ENCODE measurements at regions not wholly inside any gene's neighbourhood (a gene's known extent, or its start where the extent isn't known, plus 50 kb on each side); places are given as distances from the start of the nearest gene placed in this dataset.

- Histone ChIP-seq H3K36me3 (ENCODE audit: insufficient read depth, low read length) (no peaks in the 10 kb centered on the region), H3K27me3 (ENCODE audit: insufficient read depth, low read length) (no peaks in the 10 kb centered on the region), H3K9ac (ENCODE audit: low read depth, low read length) (no peak overlapping the region), H3K4me3 (ENCODE audit: low read length) (no peak overlapping the region), H3K27ac (ENCODE audit: low read depth, low read length) (no peak overlapping the region), H3K4me1 (ENCODE audit: insufficient read depth, low read length) (peaks cover 6% of the 10 kb centered on the region), H3K9me3 (ENCODE audit: insufficient read depth, low read depth, low read length) (peaks cover 3% of the 10 kb centered on the region; the same call in 1 of the 2 replicates)
Measured at GRCh38 chr1:96290801-96291200, 430.8 kb upstream of the PTBP2 start.

- 96% methylated on average over 2 of the region's 2 CpGs for WGBS
- H3K9ac ChIP-seq (ENCODE audit: low read depth, low read length), result no peak overlapping the region
- H3K4me3 ChIP-seq (ENCODE audit: low read length), result no peak overlapping the region
- H3K27me3 ChIP-seq (ENCODE audit: insufficient read depth, low read length), result no peaks in the 10 kb centered on the region
- H3K36me3 ChIP-seq (ENCODE audit: insufficient read depth, low read length), result no peaks in the 10 kb centered on the region
- no peak overlapping the region for H3K27ac ChIP-seq (ENCODE audit: low read depth, low read length)
- H3K9me3 ChIP-seq (ENCODE audit: insufficient read depth, low read depth, low read length), result peaks cover 3% of the 10 kb centered on the region; the same call in 1 of the 2 replicates
- H3K4me1 ChIP-seq (ENCODE audit: insufficient read depth, low read length), result peaks cover 6% of the 10 kb centered on the region
Measured at GRCh38 chr1:96291468-96291867, 430.1 kb upstream of the PTBP2 start.

GRCh38 chr1:96292141-96292540 lies 429.4 kb upstream of the PTBP2 start:
- Histone ChIP-seq H3K27ac (ENCODE audit: low read depth, low read length) (no peak overlapping the region), H3K9ac (ENCODE audit: low read depth, low read length) (no peak overlapping the region), H3K27me3 (ENCODE audit: insufficient read depth, low read length) (no peaks in the 10 kb centered on the region), H3K9me3 (ENCODE audit: insufficient read depth, low read depth, low read length) (peaks cover 3% of the 10 kb centered on the region; the same call in 1 of the 2 replicates), H3K4me1 (ENCODE audit: insufficient read depth, low read length) (peaks cover 6% of the 10 kb centered on the region), H3K36me3 (ENCODE audit: insufficient read depth, low read length) (no peaks in the 10 kb centered on the region), H3K4me3 (ENCODE audit: low read length) (no peak overlapping the region)
- 100% methylated on average over 1 of the region's 2 CpGs for WGBS

GRCh38 chr1:96296991-96297390 lies 424.6 kb upstream of the PTBP2 start:
- Histone ChIP-seq H3K4me3 (ENCODE audit: low read length) (no peak overlapping the region), H3K27me3 (ENCODE audit: insufficient read depth, low read length) (no peaks in the 10 kb centered on the region), H3K9me3 (ENCODE audit: insufficient read depth, low read depth, low read length) (no peaks in the 10 kb centered on the region), H3K36me3 (ENCODE audit: insufficient read depth, low read length) (no peaks in the 10 kb centered on the region), H3K9ac (ENCODE audit: low read depth, low read length) (no peak overlapping the region), H3K27ac (ENCODE audit: low read depth, low read length) (no peak overlapping the region), H3K4me1 (ENCODE audit: insufficient read depth, low read length) (no peaks in the 10 kb centered on the region)
- 100% methylated on average over 2 of the region's 2 CpGs for WGBS

GRCh38 chr1:96306809-96307560 lies 414.6 kb upstream of the PTBP2 start:
- no peak overlapping the region for H3K9ac ChIP-seq (ENCODE audit: low read depth, low read length)
- no peaks in the 10 kb centered on the region for H3K9me3 ChIP-seq (ENCODE audit: insufficient read depth, low read depth, low read length)
- no peak overlapping the region for H3K4me3 ChIP-seq (ENCODE audit: low read length)
- H3K27ac ChIP-seq (ENCODE audit: low read depth, low read length), result no peak overlapping the region
- H3K36me3 ChIP-seq (ENCODE audit: insufficient read depth, low read length), result no peaks in the 10 kb centered on the region
- no peaks in the 10 kb centered on the region for H3K27me3 ChIP-seq (ENCODE audit: insufficient read depth, low read length)
- 83% methylated on average over 6 of the region's 7 CpGs for WGBS
- no peaks in the 10 kb centered on the region for H3K4me1 ChIP-seq (ENCODE audit: insufficient read depth, low read length)

- Histone ChIP-seq H3K4me1 (ENCODE audit: insufficient read depth, low read length) (no peaks in the 10 kb centered on the region), H3K27ac (ENCODE audit: low read depth, low read length) (no peak overlapping the region), H3K4me3 (ENCODE audit: low read length) (no peak overlapping the region), H3K9ac (ENCODE audit: low read depth, low read length) (no peak overlapping the region), H3K36me3 (ENCODE audit: insufficient read depth, low read length) (no peaks in the 10 kb centered on the region), H3K27me3 (ENCODE audit: insufficient read depth, low read length) (no peaks in the 10 kb centered on the region), H3K9me3 (ENCODE audit: insufficient read depth, low read depth, low read length) (no peaks in the 10 kb centered on the region)
- 92% methylated on average over 5 of the region's 5 CpGs for WGBS
Measured at GRCh38 chr1:96308314-96308713, 413.3 kb upstream of the PTBP2 start.

GRCh38 chr1:96309783-96310182 lies 411.8 kb upstream of the PTBP2 start:
- Histone ChIP-seq H3K4me1 (ENCODE audit: insufficient read depth, low read length) (no peaks in the 10 kb centered on the region), H3K9ac (ENCODE audit: low read depth, low read length) (no peak overlapping the region), H3K9me3 (ENCODE audit: insufficient read depth, low read depth, low read length) (no peaks in the 10 kb centered on the region), H3K4me3 (ENCODE audit: low read length) (no peak overlapping the region), H3K36me3 (ENCODE audit: insufficient read depth, low read length) (no peaks in the 10 kb centered on the region), H3K27ac (ENCODE audit: low read depth, low read length) (no peak overlapping the region), H3K27me3 (ENCODE audit: insufficient read depth, low read length) (no peaks in the 10 kb centered on the region)
- WGBS, result no CpG with 5 or more reads among the region's 1 CpG

GRCh38 chr1:96313216-96313615 lies 408.4 kb upstream of the PTBP2 start:
- H3K27ac ChIP-seq (ENCODE audit: low read depth, low read length), result no peak overlapping the region
- H3K4me3 ChIP-seq (ENCODE audit: low read length), result no peak overlapping the region
- H3K9ac ChIP-seq (ENCODE audit: low read depth, low read length), result no peak overlapping the region
- no peaks in the 10 kb centered on the region for H3K27me3 ChIP-seq (ENCODE audit: insufficient read depth, low read length)
- no peaks in the 10 kb centered on the region for H3K4me1 ChIP-seq (ENCODE audit: insufficient read depth, low read length)
- WGBS, result no CpG with 5 or more reads among the region's 1 CpG
- no peaks in the 10 kb centered on the region for H3K36me3 ChIP-seq (ENCODE audit: insufficient read depth, low read length)
- no peaks in the 10 kb centered on the region for H3K9me3 ChIP-seq (ENCODE audit: insufficient read depth, low read depth, low read length)

- Histone ChIP-seq H3K4me3 (ENCODE audit: low read length) (no peak overlapping the region), H3K27ac (ENCODE audit: low read depth, low read length) (no peak overlapping the region), H3K9me3 (ENCODE audit: insufficient read depth, low read depth, low read length) (no peaks in the 10 kb centered on the region), H3K9ac (ENCODE audit: low read depth, low read length) (no peak overlapping the region), H3K4me1 (ENCODE audit: insufficient read depth, low read length) (no peaks in the 10 kb centered on the region), H3K36me3 (ENCODE audit: insufficient read depth, low read length) (no peaks in the 10 kb centered on the region), H3K27me3 (ENCODE audit: insufficient read depth, low read length) (no peaks in the 10 kb centered on the region)
- 93% methylated on average over 3 of the region's 4 CpGs for WGBS
Measured at GRCh38 chr1:96329121-96329520, 392.5 kb upstream of the PTBP2 start.

GRCh38 chr1:96331596-96331995 lies 390.0 kb upstream of the PTBP2 start:
- Histone ChIP-seq H3K27me3 (ENCODE audit: insufficient read depth, low read length) (no peaks in the 10 kb centered on the region), H3K36me3 (ENCODE audit: insufficient read depth, low read length) (no peaks in the 10 kb centered on the region), H3K27ac (ENCODE audit: low read depth, low read length) (no peak overlapping the region), H3K9me3 (ENCODE audit: insufficient read depth, low read depth, low read length) (no peaks in the 10 kb centered on the region), H3K4me1 (ENCODE audit: insufficient read depth, low read length) (no peaks in the 10 kb centered on the region), H3K9ac (ENCODE audit: low read depth, low read length) (no peak overlapping the region), H3K4me3 (ENCODE audit: low read length) (no peak overlapping the region)
- WGBS, result 87% methylated on average over 3 of the region's 3 CpGs

- WGBS, result 77% methylated on average over 3 of the region's 4 CpGs
- H3K27me3 ChIP-seq (ENCODE audit: insufficient read depth, low read length), result no peaks in the 10 kb centered on the region
- H3K9ac ChIP-seq (ENCODE audit: low read depth, low read length), result no peak overlapping the region
- no peaks in the 10 kb centered on the region for H3K36me3 ChIP-seq (ENCODE audit: insufficient read depth, low read length)
- 0 out of 2 replicates have a peak, but pooled peaks cover 2% of the 10 kb centered on the region for H3K9me3 ChIP-seq (ENCODE audit: insufficient read depth, low read depth, low read length)
- H3K4me3 ChIP-seq (ENCODE audit: low read length), result no peak overlapping the region
- H3K4me1 ChIP-seq (ENCODE audit: insufficient read depth, low read length), result no peaks in the 10 kb centered on the region
- H3K27ac ChIP-seq (ENCODE audit: low read depth, low read length), result no peak overlapping the region
Measured at GRCh38 chr1:96333522-96334235, 387.9 kb upstream of the PTBP2 start.
